Pulmonary artery endothelial cell (primary cell): ENCODE measurements at regions not wholly inside any gene's neighbourhood (a gene's known extent, or its start where the extent isn't known, plus 50 kb on each side); places are given as distances from the start of the nearest gene placed in this dataset.
A peak's percentile ranks its signal among the peaks of the same experiment; 100 is the strongest.
"Not testable (repeated sequence)": the region's sequence is repeated elsewhere in the genome, so short reads cannot be mapped to it uniquely, and the experiment has no call there.

Experiments
- DNase-seq: peaks from one replicate; pipeline ENCODE4 v3.0.0-alpha.2; 2011; ENCODE audit warnings: low read depth, low spot score

DNA sequence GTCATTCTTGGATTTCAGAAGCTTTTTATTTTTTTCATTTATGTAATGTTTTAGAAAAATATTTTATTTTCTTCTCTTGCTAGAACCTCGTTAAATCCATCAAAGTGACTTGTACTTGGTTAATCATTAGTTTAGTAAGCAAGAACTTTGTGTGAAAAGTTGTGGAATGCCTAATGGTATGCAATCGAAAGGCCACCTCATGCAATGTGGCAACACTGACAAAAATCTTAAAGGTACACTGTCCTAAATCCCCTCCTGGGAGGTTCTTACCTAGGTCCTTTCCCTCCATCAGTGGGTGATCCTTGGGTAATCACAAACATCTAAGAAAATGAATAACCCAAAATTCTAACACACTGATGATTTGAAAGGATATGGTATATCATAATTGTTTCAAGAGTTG, 304.2 kb downstream of the DNAH5 start:
- no peak for DNase-seq

GRCh38 chr5:13632676-13633075, 311.8 kb downstream of the DNAH5 start:
- DNase-seq = no peak

GRCh38 chr5:13629218-13629617, 315.3 kb downstream of the DNAH5 start:
- no peak for DNase-seq

DNA sequence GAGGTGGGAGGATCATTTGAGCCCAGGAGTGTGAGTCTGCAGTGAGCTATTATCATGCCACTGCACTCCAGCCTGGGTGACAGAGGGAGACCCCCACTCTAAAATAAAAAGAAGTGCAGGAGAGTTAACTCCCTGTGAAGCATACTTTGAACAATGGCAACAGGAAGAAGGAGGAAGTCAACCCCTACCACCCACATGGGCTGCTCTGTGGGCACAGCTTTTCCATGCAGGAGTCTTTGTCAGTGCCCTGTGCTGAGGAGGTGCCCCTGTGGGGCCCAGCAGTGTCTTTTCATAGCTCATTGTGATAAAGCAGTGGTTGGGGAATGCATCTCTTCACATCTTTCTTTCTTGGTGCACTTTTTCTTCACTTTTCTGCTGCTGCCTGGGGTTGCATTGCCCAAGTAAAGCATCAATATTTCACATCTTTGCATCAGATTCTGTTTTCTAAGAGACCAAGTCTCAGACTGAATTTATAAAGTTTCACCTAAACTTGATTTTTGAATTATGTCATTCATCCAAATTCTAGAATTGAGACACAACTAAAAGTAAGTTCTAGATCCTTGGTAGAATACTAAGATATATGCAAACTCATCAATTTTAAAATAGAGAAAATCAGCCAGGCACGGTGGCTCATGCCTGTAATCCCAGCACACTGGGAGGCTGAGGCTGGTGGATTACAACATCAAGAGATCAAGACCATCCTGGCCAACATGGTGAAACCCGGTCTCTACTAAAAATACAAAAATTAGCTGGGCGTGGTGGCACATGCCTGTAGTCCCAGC, 316.6 kb downstream of the DNAH5 start:
- no peak for DNase-seq

GRCh38 chr5:13625616-13626198, 318.8 kb downstream of the DNAH5 start:
- no peak for DNase-seq

DNA sequence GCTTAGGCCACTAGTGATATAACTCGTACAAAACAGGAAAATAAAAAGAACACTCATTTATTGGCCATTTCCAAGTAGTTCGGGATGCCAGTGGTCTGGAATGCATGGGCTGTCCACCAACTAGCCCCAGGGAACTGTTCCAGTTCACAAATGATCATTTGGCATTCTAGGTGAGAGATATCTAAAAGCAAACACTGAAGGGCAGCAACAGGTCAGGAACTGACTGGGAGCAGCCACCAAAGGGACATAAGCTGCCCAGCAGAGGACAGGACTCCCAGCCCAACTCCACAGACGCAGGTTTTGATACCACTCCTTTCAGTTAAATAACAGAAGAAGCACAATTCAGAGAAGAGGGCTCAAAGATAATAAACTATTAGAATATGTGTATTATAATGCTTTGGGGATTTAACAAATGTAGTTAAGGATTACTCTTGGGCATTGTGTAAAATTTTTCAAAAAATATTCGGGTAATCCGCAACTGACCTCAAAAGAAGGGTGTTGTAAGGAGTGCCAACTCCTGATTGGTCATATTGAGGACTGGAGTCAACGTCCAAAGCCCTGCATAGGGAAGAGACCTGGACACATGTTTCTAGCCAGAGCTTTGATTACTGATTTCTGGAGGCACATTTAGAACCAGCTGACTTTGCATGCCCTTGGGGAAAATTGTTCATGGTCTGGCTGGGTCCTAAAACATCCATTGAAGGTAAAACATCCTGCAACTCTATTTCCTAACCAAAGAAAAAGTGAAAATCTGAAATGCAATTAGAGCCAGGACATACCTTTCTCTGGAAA, 320.0 kb downstream of the DNAH5 start:
- DNase-seq = no peak

DNA sequence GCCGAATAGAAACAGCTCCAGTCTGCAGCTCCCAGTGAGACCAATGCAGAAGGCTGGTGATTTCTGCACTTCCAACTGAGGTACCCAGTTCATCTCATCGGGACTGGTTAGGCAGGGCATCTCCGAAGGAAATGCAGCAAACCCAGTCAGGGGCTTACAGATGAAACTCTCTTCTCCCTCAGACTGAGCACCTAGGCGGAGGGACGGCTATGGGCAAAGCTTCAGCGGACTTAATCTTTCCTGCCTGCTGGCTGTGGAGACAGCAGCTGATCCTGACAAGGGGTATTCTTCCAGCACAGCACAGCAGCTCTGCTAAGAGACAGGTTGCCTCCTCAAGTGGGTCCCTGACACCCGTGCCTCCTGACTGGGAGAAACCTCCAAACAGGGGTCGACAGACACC, 330.9 kb downstream of the DNAH5 start:
- DNase-seq = no peak

GRCh38 chr5:13611604-13612003, 332.9 kb downstream of the DNAH5 start:
- no peak for DNase-seq

- no peak for DNase-seq
Observed at GRCh38 chr5:13609504-13609903, 335.0 kb downstream of the DNAH5 start.

- DNase-seq = no peak
Observed at GRCh38 chr5:13606051-13606450, 338.4 kb downstream of the DNAH5 start.

- DNase-seq = no peak
Observed at GRCh38 chr5:13601112-13601511, 343.4 kb downstream of the DNAH5 start.

GRCh38 chr5:13595978-13596377, 348.5 kb downstream of the DNAH5 start:
- no peak for DNase-seq

- DNase-seq = peak; percentile 49
Observed at GRCh38 chr5:13591621-13592020, 352.9 kb downstream of the DNAH5 start.

GRCh38 chr5:13585324-13585723, 359.2 kb downstream of the DNAH5 start:
- DNase-seq = no peak

GRCh38 chr5:13581914-13582313, 362.6 kb downstream of the DNAH5 start:
- no peak for DNase-seq

- DNase-seq = no peak
Observed at GRCh38 chr5:13581132-13581531, 363.4 kb downstream of the DNAH5 start.

DNA sequence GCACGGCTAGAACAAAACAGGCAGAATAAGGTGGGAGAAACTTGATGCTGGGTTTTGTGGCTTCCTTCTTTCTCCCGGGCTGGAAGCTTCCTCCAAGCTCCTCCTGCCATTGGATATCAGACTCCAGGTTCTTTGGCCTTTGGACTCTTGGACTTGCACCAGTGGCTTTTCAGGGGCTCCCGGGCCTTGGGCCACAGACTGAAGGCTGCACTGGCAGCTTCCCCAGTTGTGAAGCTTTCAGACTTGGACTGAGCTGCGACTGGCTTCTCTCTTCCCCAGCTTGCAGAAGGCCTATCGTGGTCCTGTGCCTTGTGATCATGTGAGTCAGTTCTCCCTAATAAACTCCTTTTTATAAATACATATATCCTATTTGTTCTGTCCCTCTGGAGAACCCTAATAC, 364.4 kb downstream of the DNAH5 start:
- DNase-seq = no peak

GRCh38 chr5:13579091-13579490, 365.4 kb downstream of the DNAH5 start:
- DNase-seq = not testable (repeated sequence)

DNA sequence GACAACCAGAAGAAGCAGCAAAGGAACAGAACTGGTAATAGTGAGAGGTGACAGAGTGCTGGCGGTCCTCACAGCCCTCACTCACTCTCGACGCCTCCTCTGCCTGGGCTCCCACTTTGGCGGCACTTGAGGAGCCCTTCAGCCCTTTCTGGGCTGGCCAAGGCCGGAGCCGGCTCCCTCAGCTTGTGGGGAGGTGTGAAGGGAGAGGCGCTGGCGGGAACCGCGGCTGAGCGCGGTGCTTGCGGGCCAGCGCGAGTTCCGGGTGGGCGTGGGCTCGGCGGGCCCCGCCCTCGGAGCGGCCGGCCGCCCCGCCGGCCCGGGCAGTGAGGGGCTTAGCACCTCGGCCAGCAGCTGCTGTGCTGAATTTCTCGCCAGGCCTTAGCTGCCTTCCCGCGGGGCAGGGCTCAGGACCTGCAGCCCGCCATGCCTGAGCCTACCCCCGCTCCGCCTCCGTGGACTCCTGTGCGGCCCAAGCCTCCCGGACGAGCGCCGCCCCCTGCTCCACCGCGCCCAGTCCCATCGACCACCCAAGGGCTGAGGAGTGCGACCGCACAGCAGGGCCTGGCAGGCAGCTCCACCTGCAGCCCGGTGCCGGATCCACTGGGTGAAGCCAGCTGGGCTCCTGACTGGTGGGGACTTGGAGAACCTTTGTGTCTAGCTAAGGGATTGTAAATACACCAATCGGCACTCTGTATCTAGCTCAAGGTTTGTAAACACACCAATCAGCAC, 366.0 kb downstream of the DNAH5 start:
- DNase-seq = not testable (repeated sequence)

DNA sequence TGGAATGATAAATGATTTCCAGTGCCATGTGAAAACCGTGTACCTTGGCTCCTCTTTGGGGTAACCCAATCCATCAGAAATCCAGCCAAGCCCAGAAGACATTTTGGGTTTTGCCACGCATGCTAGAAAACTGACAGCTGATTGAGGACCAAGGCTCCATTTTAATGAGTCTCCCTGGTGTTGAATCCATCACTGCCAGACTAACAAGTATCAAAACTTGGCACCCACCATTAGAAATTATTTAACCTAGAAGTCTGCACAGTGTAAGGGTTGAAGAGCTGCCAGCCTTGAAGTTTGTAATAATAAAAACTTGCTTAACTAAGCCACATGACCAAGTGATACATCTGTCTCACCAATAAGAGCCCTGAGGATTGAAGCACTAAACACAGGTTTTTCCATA, 369.9 kb downstream of the DNAH5 start:
- DNase-seq = no peak

GRCh38 chr5:13572163-13572562, 372.3 kb downstream of the DNAH5 start:
- no peak for DNase-seq
